ENCODE measurements at regions not wholly inside any gene's neighbourhood (a gene's known extent, or its start where the extent isn't known, plus 50 kb on each side); places are given as distances from the start of the nearest gene placed in this dataset.

DNA sequence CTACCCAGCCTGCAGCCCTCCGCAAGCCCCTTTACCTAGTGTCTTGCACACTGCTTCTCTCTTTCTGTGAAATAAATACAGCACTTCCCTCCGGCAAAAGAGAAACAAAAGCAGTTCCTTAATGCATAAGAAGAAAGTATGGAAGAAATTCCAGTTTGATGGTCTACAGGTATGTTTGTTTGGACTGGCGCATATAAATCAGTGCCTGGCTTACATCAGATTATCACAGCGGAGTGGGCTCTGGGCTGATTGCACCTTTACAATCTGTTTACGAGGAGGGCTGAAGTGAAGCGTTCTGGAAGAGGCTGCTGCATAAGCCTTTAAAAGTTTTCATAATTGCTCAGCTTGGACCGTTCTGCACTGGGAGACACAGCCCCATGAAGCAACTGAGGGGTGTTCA is 153.5 kb upstream of the FOXF1 start:
- DNase-seq, result no peak

DNA sequence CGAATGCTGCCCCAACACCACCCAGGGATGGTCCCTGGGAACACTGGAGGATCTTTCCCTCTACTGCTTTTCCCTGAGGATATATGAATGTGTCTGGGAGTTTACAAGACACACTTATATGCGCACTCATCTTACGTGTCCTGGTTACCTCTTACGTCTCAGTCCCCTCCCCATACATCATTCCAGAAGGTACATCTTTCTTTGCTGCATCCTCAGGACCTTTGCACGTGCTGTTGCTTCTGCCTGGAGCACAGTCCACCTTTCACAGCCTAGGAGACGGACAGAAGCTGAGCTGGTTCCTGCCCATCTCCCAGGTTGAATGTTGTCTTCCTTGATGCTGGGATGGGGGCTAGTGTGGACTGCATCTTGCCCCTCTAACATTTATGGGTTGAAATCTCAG is 153.0 kb upstream of the FOXF1 start:
- no peak for DNase-seq

DNA sequence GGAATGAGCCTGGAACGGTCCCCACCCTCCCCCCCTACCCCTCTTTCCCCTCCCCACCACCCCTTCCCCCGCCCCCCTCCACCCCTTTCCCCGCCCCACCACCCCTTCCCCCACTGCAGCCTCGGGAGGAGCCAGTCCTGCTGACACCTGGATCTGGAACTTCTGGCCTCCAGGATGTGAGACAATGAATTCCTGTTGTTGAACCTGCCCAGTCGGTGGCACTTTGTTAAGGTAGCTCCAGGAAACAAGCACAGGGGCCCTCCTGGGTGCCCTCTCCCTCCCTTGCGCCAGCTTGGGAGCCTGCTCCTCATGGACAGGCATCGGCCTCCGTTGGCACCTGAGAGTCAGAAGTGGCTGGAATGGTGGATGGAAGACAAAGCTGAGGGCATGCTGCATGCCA is 152.4 kb upstream of the FOXF1 start:
- no peak for DNase-seq

DNA sequence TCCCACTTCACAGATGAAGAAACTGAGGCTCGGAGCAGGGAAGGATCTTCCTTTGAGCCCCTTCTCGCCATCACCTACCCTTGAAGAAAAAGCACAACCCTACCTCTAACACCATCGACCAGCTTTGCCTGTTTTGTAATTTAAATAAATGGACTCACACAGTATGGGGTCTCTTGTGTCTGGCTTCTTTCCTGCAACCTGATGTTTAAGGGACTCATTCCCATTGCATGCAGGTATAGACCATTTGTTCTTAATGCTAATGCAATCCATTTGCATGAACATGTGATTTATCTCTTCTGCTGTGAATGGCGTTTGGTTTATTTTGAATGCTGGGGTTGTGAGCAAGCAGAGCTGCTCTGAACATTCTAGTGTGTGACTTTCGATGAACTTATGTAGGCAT is 150.8 kb upstream of the FOXF1 start:
- no peak for DNase-seq

DNA sequence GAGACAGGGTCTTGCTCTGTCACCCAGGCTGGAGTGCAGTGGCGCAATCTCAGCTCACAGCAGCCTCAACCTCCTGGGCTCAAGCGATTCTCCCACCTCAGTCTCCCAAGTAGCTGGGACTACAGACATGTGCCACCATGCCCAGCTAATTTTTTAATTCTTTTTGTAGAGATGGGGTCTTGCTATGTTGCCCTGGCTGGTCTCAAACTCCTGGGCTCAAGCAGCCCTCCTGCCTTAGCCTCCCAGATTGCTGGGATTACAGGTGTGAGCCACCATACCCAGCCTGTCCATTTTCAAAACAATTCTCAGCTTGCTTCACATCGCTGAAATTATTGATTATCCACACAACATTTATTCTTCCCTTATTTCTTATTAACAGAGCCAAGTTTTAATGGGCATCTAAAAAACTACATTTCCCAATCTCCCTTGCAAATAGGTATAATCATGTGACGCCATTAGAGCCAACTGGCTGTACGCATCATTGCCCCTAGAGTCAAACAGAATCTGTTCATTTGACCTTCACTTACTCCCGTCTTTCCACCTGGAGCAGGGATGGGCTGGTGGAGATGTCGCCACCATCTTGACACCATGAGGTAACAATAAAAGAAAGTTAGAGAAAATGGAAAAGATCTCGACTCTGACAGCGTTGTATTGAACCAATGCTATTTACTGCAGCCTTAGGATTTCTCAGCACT is 148.0 kb upstream of the FOXF1 start:
- no peak for DNase-seq

DNA sequence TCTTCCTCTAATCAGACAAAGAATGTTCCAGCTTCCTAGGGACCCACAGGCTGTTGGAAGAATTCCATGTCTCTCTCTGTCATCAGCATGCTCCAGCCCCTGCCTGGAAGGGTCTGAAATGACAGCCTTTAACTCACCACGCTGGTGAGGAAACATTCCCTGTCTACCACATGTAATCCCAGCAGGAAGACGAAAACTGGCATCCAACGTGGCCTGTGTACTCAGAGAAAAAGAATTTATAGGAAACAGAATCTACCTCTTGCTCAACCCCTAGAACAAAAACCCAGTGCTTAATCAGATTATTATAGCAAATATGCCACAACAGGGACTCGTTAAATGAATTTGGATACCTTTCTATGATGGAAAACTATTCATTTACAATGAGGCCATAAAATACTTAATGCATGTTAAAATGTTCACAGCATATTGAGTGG is 147.3 kb upstream of the FOXF1 start:
- no peak for DNase-seq

DNA sequence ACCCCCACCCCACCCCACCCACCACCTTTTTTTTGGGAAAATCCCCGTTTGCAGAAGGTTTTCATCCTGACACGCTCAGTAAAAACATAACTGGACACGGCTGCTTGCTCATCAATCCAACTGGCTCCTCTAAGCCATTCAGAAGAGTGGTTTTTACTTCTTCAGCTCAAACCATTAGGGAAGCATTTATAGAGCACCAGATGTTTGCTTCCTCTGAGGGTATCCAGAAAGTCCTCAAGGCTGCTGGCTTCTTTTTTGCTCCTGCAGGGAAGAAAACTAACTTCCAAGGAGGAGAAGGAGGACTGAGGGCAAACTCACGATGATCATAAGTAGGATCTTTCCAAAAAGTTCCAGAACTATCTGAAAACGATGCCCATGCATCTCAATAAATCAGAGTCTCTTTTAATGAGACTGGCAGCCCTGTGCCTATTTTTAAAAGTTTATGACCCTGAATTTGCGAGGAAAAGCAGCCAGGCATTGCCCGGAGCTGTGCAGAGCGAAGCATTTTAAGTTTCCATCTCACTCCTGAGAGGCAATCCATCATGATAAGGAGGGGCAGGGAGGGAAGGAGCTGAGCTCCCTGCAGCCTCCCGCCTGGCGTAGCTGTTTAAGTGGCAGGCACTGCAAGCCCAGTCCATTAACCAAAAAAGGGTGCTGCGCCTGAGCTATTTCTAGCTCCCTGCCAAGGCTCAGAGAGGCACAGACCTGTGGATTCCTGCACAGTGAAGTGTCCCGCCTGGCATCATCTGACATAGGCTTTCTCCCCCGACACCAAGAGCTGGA is 146.3 kb upstream of the FOXF1 start:
- DNase-seq, result no peak

DNA sequence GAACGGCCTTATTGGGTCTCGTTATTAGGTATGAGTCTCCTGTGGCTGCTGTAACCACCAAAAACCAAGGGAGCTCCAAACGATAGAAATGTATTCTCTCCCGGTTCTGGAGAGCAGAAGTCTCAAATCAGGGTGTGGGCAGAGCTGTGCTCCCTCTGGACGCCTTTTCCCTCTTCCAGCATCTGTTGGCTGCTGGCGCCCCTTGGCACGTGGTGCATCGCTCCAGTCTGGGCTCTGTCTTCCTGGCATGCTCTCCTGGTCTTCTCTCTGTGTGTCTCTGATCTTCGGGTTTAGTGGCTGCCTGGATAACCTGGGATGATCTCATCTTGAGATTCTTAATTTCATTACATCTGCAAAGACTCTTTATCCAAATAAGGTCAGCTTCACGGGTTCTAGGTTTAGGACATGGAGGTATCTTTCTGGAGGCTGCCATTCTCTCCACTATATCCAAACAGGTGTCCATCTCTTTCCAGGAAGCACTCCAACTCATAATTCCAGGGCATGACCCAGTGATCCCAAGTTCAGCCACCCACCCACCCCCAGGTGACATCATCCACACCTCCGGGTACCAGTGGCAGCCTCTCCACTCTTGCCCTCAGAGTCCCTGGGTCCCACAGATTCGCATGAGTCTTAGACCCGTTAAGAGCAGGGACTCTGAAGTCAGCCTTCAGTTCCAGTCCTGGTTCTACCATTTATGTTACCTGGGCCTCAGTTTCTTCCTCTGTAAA is 145.5 kb upstream of the FOXF1 start:
- DNase-seq, result no peak

DNA sequence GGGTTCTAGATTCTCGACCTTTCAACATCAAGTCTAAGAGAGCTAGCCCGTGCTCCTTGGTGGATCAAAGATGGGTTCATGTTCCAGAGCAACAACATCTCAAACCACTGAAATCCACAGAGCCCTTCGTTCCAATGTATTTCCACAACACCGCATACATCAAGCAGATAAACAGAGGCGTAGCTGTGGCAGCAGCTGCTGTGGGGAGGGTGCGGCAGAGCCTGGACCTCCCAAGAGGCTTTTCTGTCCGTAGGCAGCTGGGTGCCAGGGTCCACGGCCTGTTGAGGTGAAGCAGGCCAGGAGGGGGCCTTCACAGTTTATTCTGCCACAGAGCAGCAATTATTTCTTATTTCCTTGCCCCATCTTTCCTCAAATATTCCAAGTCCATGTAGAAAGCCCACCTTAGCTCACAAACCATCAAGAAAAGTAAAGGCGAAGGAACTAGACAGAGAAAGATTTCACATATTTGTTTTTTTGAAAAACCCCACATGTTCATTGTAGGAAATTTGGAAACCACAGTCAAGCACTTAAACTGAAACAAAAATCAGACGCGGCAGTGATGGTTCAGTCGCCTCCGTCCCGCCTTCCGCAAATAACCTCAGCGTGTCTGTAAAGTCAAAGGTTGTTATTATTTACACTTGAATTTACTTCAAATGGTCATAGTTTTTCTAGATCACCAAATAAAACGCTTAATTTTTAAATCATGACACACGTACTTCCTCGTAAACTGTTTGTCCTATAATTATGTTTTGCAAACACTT is 144.6 kb upstream of the FOXF1 start:
- DNase-seq, result no peak

DNA sequence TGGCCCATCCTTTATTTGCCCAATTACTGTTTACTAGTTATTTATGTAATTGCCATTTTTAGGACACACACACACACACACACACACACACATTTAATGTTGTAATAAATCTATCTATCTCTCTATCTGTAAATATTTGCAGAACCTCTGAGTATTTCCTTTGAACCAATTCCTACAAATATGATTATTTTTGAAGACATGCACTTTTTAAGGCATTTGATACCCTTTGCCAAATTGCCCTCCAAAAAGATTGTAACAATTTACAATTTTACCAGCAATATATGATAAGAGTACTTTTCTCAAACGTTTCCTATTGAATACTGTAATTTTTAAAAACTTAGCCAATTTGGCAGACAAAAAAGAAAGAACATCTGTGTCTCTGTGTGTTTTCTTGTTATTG is 143.8 kb upstream of the FOXF1 start:
- DNase-seq, result no peak

DNA sequence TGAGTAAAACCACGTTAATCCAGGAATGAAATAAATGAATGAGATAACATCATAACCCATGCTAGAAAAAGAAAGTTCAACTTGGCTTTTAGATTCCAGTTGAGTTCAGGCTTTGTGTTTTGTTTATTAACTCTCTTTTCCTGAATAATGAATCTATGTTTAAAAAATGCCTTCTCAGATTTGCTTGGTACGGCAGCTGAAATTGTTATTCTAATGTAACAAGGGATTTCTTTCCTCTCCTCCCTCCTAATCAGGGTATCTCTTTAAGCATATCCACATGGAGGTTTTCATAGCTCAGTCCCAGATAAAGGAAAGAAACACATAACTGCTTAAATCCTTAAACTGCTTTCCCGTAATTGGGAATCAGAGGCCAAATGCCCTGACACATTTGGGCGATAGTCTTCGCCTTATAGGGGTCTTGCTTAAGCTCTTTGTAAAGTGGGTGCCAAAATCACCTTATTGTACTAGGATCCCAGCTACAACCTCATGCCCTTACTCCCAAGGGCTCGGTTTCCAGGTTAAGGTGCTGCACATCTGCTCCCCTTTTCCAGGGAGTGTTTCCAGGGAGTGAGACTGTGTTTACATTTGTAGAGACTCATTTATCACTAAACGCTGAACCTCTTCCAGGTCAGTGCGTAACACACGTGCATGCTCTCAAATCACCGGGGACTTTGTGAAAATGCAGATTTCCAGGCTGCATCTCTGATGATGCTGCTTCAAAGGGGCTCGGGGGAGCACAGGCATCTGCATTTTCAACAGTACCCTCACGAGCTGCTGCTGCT is 142.8 kb upstream of the FOXF1 start:
- DNase-seq, result no peak

DNA sequence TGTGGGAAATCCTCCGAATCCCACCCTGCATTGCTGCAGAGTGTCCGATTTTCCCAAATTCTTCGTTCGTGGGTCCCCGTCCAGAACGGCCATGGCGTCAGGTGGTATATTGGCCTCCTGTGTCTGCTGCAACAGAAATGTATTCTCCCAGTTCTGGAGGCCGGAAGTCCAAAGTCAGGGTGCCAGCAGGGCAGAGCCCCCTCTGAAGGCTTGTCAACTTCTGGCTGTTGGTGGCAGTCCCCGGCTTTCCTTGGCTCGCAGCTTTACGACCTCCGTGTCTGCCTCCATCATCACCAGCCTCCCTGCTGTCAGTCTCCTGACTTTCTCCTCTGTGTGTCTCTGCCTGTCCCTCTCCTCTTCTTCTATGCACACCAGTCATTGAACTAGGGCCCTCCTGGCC is 142.1 kb upstream of the FOXF1 start:
- no peak for DNase-seq

DNA sequence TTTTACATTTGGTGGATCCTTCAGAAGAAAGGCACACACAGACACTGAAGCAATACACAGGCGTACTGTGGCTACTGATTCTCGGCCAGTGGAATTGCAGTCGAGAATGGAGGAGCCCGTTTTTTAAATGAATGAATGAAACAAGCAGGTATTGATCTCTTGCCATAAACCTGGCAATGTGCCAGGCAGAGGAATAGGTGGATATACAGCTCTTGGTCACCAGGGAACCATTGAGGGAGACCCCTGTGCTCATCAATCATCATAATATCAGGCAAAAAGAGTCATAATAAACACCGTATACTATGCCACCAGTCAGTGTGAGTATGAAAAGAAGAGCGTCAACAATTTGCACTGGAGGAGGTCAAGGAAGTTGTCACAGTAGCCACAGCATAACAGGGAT is 140.3 kb upstream of the FOXF1 start:
- DNase-seq, result no peak

DNA sequence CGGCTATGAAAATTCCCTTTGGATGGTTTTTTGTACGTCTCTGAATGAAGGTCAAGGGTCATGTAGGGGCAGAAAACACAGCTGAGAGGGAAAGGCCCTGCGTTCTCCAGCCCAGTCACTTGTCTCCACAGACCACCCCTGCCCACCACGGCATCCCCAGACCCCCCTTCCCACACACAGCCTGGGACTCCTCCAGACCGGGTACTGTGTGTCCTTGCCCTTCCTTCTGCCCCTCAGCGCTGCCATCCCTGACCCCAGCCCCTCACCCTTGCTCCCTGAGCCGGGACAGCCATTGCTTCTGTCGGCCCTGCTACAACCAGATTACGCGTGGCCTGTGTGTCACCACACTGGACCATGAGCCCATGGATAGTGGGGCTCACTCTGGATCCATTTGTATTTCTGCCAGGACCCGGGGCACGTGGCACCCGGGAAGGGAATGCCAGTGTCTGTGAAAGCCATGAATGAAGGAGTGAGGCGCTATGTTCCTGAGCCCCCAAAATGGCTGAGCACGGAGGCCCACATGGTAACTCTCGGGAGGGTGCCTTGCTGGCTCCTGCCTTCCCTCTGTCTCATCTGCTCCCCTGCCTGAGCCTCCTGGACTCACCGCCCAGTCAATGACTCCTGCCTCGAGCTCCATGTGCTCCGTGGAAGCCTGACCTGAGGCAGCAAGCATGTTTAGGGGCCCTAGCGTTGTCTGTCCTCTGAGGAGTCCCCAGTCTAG is 139.1 kb upstream of the FOXF1 start:
- DNase-seq, result no peak

DNA sequence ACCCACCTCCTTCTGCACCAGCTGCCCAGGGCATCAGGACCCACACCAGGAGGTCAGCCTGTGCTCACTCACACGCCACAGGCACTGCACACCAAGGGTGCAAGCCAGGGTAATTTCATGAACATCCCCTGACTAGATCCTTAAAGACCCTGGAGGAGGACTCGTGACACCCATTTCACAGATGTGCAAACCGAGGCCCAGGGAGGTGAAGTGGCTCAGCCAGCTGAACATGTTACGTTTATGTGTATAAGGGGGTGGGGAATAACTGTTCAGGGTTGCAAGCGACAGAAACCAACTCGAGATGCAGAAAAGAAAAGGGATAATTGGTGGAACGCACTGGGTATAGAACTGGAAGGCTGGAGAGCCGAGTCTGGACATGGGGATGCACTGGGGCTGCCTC is 138.1 kb upstream of the FOXF1 start:
- DNase-seq, result no peak

DNA sequence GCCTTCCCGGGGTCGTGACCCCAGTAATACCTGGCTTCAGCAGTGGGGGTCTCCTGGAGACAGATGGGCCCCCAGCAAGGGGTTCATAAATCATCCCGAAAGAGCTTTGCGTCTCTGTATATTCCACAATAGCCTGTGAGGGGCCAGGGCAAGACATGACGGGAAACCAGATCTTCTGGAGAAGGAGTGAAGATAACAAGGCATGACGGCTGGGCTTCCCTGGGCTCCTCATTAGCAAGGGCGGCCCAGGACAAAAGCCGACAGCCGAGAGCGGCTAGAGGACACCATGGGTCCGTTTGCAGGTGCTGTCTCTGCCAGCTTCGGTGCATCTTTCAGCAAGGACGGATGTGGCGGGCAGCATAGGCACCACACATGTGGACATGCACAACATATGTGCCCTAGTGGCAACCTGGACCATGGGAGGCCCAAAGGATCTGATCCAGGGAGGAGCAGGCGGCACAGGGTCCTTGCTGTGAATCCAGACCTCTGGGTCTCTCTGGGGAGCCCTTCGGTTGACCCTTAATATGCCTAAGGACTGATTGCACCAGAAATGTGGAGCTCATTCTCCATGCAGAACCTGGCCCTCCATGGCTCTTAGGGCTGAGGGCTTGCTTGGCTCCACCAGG is 136.9 kb upstream of the FOXF1 start:
- no peak for DNase-seq

DNA sequence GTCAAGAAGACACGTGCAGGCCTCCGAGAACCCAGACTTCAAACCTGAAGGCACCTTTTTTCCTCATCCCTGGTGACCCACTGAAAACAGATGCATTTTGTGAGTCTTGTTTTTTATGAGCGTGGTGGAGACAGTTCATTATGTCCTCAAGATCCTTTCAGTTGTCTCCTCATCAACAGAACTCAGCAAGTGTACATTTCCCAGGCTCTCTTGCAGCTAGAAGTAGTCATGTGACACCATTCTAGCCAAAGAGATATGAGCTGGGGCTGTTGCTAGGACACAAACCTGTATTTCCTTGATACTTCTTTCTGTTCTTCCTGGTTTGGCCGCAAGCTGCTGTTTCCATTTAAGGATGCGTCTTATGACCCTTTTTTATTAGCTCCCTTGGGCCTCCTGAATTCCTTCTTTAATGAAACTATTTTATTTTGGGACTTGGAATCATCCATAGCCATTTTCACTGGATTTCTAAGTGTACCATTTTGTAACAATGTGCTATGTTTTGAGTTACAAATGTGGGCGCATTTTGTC is 135.7 kb upstream of the FOXF1 start:
- no peak for DNase-seq

DNA sequence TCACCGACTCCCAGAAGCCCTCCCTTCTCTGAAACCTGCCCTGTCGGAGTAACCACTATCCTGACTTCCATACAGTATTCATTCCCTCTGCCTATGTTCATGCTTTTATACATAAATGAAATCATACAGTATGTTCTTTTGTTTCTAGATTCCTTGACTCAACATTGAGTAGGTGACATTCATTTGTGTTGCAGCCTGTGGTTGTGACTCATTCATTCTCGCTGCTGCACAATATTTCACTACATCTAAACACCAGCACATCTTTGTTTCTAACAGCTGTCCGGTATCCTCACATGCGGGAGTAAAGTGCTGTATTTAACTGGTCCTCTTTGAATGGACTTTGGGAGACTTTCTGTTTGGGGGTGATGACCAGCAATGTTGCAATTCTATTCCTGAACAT is 135.0 kb upstream of the FOXF1 start:
- DNase-seq, result no peak

DNA sequence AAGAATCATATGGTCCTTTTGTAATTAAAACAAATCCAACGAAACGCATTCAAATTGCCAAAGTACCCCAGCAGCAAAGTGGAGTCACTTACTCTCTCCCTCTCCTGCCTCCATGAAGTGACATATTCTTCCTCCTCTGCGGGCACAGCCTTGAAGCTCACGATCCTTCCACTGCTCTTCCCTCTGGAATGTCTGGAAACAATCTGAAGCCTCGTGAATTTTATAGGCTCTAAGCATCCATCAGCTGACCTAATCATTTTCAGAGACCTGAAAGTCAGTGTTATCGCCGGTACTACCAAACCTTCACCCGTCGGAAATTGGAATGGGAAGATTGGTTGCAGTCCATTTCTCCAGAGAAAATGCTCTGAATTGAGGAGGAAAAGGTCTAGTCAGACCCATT is 134.5 kb upstream of the FOXF1 start:
- DNase-seq, result no peak

DNA sequence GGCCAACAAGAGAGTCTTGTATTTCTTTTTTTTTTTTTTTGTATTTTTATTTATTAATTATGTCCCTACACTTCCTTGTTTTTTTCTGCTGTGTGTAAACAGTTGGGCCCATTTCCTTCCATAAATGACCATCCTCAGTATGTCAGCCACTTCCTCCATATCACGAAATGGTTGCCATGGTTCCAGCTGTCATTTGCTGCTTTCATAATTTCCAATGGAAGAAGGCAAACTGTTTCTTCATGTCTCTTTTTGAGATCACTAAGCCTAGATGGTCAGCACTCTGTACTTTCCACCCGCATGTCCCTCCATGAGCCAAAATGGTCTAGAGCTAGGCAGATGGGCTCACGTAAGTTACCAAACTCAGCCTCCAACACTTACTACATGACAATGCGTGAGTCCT is 133.5 kb upstream of the FOXF1 start:
- DNase-seq, result no peak
